ENCODE measurements at regions not wholly inside any gene's neighbourhood (a gene's known extent, or its start where the extent isn't known, plus 50 kb on each side); places are given as distances from the start of the nearest gene placed in this dataset.
"Not testable (repeated sequence)": the region's sequence is repeated elsewhere in the genome, so short reads cannot be mapped to it uniquely, and the experiment has no call there.

DNA sequence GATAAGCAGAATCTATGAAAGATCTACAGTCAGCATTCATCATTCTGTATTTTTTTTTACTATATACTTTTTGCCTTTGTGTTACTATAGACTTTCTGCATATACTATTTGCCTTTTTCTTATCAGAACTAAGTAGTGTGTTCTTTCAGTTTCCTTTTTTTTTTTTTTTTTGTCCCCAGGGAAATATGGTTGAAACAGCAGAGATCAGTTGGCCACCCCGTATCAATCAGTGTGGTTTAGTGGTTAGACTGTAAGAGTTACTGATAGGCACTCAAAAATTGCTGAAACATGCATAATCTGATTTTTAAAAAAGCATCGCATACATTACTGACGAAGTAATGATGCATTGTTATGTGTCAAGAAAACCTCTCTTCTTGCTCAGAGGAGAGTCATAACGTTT, 990.8 kb upstream of the EDIL3 start:
- Mint-ChIP-seq H3K27me3 (ENCODE audit: low read depth) (peaks cover 8% of the 10 kb centered on the region), H3K9me3 (ENCODE audit: low read depth) (no peaks in the 10 kb centered on the region), H3K4me1 (ENCODE audit: low read depth) (no peaks in the 10 kb centered on the region), H3K27ac (ENCODE audit: unreplicated experiment) (no peak overlapping the region), H3K36me3 (ENCODE audit: low read depth) (no peaks in the 10 kb centered on the region), H3K4me3 (ENCODE audit: unreplicated experiment) (no peak overlapping the region)
- TF ChIP-seq CTCF (IDR thresholded peaks at IDR 0.05) = no peak
- no peak for DNase-seq (ENCODE audit: low spot score)

GRCh38 chr5:85388770-85389169, 1004.1 kb upstream of the EDIL3 start:
- peaks cover 8% of the 10 kb centered on the region for H3K9me3 Mint-ChIP-seq (ENCODE audit: low read depth)
- no peaks in the 10 kb centered on the region for H3K4me1 Mint-ChIP-seq (ENCODE audit: low read depth)
- TF ChIP-seq CTCF (IDR thresholded peaks at IDR 0.05) = no peak
- no peak overlapping the region for H3K27ac Mint-ChIP-seq (ENCODE audit: unreplicated experiment)
- no peaks in the 10 kb centered on the region for H3K36me3 Mint-ChIP-seq (ENCODE audit: low read depth)
- H3K4me3 Mint-ChIP-seq (ENCODE audit: unreplicated experiment) = no peak overlapping the region
- peaks cover 19% of the 10 kb centered on the region for H3K27me3 Mint-ChIP-seq (ENCODE audit: low read depth)
- DNase-seq (ENCODE audit: low spot score) = no peak

DNA sequence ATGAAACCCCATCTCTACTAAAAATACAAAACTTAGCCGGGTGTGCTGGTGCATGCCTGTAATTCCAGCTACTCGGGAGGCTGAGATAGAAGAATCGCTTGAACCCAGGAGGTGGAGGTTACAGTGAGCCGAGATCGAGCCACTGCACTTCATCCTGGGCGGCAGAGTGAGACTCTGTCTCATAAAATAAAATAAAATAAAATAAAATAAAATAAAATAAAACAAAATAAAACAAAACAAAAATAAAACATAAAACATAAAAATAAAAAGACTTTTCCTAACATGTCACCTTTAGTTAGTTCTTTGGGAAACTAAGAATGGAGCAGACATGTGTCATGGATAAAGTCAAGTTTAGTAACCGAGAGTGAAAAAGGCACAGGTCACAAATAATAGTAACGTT, 1007.6 kb upstream of the EDIL3 start:
- H3K4me1 Mint-ChIP-seq (ENCODE audit: low read depth); H3K4me3 Mint-ChIP-seq (ENCODE audit: unreplicated experiment); H3K36me3 Mint-ChIP-seq (ENCODE audit: low read depth); DNase-seq (ENCODE audit: low spot score); H3K27ac Mint-ChIP-seq (ENCODE audit: unreplicated experiment); H3K9me3 Mint-ChIP-seq (ENCODE audit: low read depth): not testable (repeated sequence)
- H3K27me3 Mint-ChIP-seq (ENCODE audit: low read depth) = peaks cover 25% of the 10 kb centered on the region

- peaks cover 18% of the 10 kb centered on the region for H3K27me3 Mint-ChIP-seq (ENCODE audit: low read depth)
- no peaks in the 10 kb centered on the region for H3K4me1 Mint-ChIP-seq (ENCODE audit: low read depth)
- H3K36me3 Mint-ChIP-seq (ENCODE audit: low read depth) = no peaks in the 10 kb centered on the region
- no peak for TF ChIP-seq CTCF (IDR thresholded peaks at IDR 0.05)
- DNase-seq (ENCODE audit: low spot score) = no peak
- H3K4me3 Mint-ChIP-seq (ENCODE audit: unreplicated experiment) = no peak overlapping the region
- H3K27ac Mint-ChIP-seq (ENCODE audit: unreplicated experiment) = no peak overlapping the region
- no peaks in the 10 kb centered on the region for H3K9me3 Mint-ChIP-seq (ENCODE audit: low read depth)
These were observed 1010.8 kb upstream of the EDIL3 start for GRCh38 chr5:85395526-85395925.

GRCh38 chr5:85397451-85397850, 1012.8 kb upstream of the EDIL3 start:
- no peak for TF ChIP-seq CTCF (IDR thresholded peaks at IDR 0.05)
- H3K4me1 Mint-ChIP-seq (ENCODE audit: low read depth) = no peaks in the 10 kb centered on the region
- peaks cover 19% of the 10 kb centered on the region for H3K27me3 Mint-ChIP-seq (ENCODE audit: low read depth)
- no peak overlapping the region for H3K4me3 Mint-ChIP-seq (ENCODE audit: unreplicated experiment)
- no peaks in the 10 kb centered on the region for H3K9me3 Mint-ChIP-seq (ENCODE audit: low read depth)
- no peaks in the 10 kb centered on the region for H3K36me3 Mint-ChIP-seq (ENCODE audit: low read depth)
- no peak for DNase-seq (ENCODE audit: low spot score)
- no peak overlapping the region for H3K27ac Mint-ChIP-seq (ENCODE audit: unreplicated experiment)

DNA sequence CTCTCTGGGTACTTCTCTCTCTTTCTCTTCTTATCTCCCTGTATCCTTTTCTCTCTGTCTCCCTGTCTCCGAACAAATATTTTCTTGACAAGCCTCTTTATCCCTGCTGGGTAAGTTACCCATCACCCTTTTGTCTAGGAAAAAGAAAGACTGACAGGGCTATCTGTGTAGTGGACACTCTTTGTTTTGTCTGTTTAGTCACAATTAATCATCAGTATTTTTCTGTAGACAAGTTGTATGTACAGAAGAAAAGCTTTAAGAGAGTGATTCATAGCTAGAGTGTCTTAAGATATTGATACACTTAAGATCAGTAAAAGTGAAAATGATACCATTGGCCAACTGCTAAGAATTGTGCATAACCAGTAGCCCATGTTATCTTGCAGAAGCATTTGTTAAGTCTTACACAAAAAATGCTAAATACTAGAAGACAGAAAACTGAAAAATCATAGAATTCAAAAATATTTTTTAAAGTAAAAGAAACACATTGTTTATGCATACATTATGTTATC, 1043.8 kb upstream of the EDIL3 start:
- Mint-ChIP-seq H3K4me3 (ENCODE audit: unreplicated experiment) (no peak overlapping the region), H3K4me1 (ENCODE audit: low read depth) (no peaks in the 10 kb centered on the region), H3K27me3 (ENCODE audit: low read depth) (no peaks in the 10 kb centered on the region), H3K27ac (ENCODE audit: unreplicated experiment) (no peak overlapping the region), H3K36me3 (ENCODE audit: low read depth) (no peaks in the 10 kb centered on the region), H3K9me3 (ENCODE audit: low read depth) (peaks cover 13% of the 10 kb centered on the region)
- no peak for DNase-seq (ENCODE audit: low spot score)
- no peak for TF ChIP-seq CTCF (IDR thresholded peaks at IDR 0.05)

DNA sequence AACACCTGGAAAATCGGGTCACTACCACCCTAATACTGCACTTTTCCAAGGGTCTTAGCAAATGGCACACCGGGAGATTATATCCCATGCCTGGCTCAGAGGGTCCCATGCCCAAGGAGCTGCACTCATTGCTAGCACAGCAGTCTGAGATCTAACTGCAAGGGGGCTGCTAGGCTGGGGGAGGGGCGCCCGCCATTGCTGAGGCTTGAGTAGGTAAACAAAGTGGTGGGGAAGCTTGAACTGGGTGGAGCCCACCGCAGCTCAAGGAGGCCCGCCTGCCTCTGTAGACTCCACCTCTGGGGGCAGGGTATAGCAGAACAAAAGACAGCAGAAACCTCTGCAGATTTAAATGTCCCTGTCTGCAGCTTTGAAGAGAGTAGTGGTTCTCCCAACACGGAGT, 1047.0 kb upstream of the EDIL3 start:
- not testable (repeated sequence) for H3K27ac Mint-ChIP-seq (ENCODE audit: unreplicated experiment); H3K36me3 Mint-ChIP-seq (ENCODE audit: low read depth); DNase-seq (ENCODE audit: low spot score); H3K4me1 Mint-ChIP-seq (ENCODE audit: low read depth); H3K4me3 Mint-ChIP-seq (ENCODE audit: unreplicated experiment); H3K27me3 Mint-ChIP-seq (ENCODE audit: low read depth)
- peaks cover 24% of the 10 kb centered on the region for H3K9me3 Mint-ChIP-seq (ENCODE audit: low read depth)
